GM10248 (cell line): ENCODE measurements at regions not wholly inside any gene's neighbourhood (a gene's known extent, or its start where the extent isn't known, plus 50 kb on each side); places are given as distances from the start of the nearest gene placed in this dataset.

Experiments
- CTCF ChIA-PET: fragments of 300-600 bp; sonication (Branson Sonifier 250); formaldehyde crosslinking; extraction: SDS; loops from one replicate; lab custom pipeline; 2021; ENCODE audit warnings: antibody characterized with exemption; lab: Yijun Ruan, JAX
- POLR2A ChIA-PET: fragments of 350-650 bp; sonication (Branson Sonifier 250); formaldehyde crosslinking; extraction: SDS; loops from one replicate; lab custom pipeline; 2020; ENCODE audit warnings: antibody characterized with exemption; lab: Yijun Ruan, JAX
- DNase-seq: peaks from one replicate; pipeline ENCODE4 v3.0.0; 2012; ENCODE audit errors: extremely low spot score
- CTCF ChIP-seq: IDR thresholded peaks from 2 replicates; pipeline ENCODE4 v1.5.1; 2012; ENCODE audit warnings: mild to moderate bottlenecking, low read depth; ENCODE audit errors: extremely low read depth, missing control alignments, control extremely low read depth

GRCh38 chr2:37481244-37481643 is 136.8 kb downstream of the QPCT start:
- no peak for DNase-seq
- TF ChIP-seq CTCF = no peak
- CTCF ChIA-PET = interaction anchor here (1.1 to 1.8 kb wide), 3 partner anchors 12 to 396 kb away, joined by 3 to 4 read pairs (median 4); no protein-coding TSS in a partner anchor
- POLR2A ChIA-PET = no interaction called here

- CTCF ChIA-PET = interaction anchor here (0.8 to 1.3 kb wide), 3 partner anchors 9 to 13 kb away, joined by 3 to 5 read pairs (median 3); no protein-coding TSS in a partner anchor
- POLR2A ChIA-PET = no interaction called here
- TF ChIP-seq CTCF = no peak
- no peak for DNase-seq
Observed at GRCh38 chr2:37489041-37489456, 144.6 kb downstream of the QPCT start.

DNA sequence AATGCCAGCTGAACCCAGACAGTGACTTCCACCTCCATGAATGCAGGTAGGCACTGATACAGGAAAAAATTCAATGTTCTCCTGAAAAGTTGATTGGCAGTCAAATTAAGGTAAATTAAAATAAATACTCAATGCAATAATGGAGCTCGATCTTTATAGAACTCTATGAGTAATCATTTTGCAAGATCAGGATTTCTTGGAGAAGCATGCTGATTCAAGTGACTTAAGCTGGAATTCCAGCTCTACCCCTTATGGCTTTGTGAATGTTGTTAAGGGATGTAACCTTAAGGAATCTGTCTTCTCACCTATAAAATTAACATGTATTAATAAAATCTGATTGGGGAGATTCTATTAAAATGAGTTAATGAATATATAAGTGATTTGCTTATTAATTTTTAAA is 145.1 kb downstream of the QPCT start:
- ChIA-PET POLR2A (no interaction called here), CTCF (interaction anchor here (0.8 to 1.3 kb wide), 3 partner anchors 10 to 13 kb away, joined by 3 to 5 read pairs (median 3); no protein-coding TSS in a partner anchor)
- no peak for DNase-seq
- TF ChIP-seq CTCF = no peak

- no peak for TF ChIP-seq CTCF
- DNase-seq = no peak
- POLR2A ChIA-PET = no interaction called here
- CTCF ChIA-PET = interaction anchor here (1.0 kb wide), 1 partner anchor 12 kb away, joined by 4 read pairs; no protein-coding TSS in a partner anchor
Observed at GRCh38 chr2:37493425-37493824, 149.0 kb downstream of the QPCT start.

DNA sequence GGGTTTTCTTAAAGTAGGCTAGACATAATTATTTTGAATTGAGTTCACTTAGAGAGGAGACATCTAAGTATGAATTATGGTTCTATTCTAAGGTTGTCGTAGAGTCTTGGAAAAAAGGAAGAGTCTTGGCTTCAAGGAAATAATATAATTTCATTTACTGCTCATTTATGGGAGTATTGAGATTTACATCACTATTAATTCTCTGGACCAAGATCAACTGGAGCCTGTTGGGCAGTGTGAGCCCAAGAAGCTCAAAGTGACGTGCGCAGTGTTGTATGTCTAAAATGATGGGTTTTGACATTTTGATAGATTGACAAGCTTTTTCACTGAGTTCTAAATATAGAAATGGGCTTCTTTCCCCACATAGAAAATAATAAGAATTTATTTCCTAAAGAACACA is 154.7 kb downstream of the QPCT start:
- ChIA-PET POLR2A (no interaction called here), CTCF (interaction anchor here (1.1 kb wide), 1 partner anchor 24 kb away, joined by 3 read pairs; no protein-coding TSS in a partner anchor)

GRCh38 chr2:37500031-37500430 is 155.6 kb downstream of the QPCT start:
- TF ChIP-seq CTCF = no peak
- ChIA-PET POLR2A (no interaction called here), CTCF (interaction anchor here (1.1 to 1.7 kb wide), 4 partner anchors 20 to 51 kb away, joined by 3 to 4 read pairs (median 3); no protein-coding TSS in a partner anchor)
- DNase-seq = no peak

More for the DNA sequence above, 154.7 kb downstream of the QPCT start:
- DNase-seq = no peak
- no peak for TF ChIP-seq CTCF
